GM19455 (cell line): ENCODE measurements at regions not wholly inside any gene's neighbourhood (a gene's known extent, or its start where the extent isn't known, plus 50 kb on each side); places are given as distances from the start of the nearest gene placed in this dataset.

Source experiments
- ATAC-seq: cut with Tn5 transposase; IDR thresholded peaks from one replicate; pipeline ENCODE4 v1.9.1; 2021; ENCODE audit not compliant: unreplicated experiment

- no peak for ATAC-seq
Observed at GRCh38 chr21:17987382-17988101, 168.4 kb upstream of the C21orf91 start.

GRCh38 chr21:17981060-17981740 lies 162.0 kb upstream of the C21orf91 start:
- ATAC-seq: no peak

GRCh38 chr21:17979763-17980162 lies 160.6 kb upstream of the C21orf91 start:
- ATAC-seq: no peak

DNA sequence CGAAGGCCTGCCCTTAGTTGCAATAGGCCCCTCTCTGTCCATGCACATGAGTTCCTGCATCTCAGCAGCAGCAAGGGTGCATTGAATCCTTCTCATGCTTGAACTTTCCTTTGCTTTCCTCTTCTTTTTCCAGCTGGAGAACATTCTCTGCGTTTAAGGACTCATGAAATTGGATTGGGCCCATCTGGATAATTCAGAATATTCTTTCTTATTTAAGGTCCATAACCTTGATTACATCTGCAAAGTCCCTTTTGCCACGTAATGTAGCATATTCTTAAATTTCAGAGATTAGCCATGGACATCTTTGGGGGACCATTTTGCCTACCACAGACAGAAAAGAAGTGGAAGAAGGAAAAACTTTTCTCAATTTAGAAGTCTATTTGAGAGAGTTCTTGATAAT lies 159.7 kb upstream of the C21orf91 start:
- no peak for ATAC-seq

DNA sequence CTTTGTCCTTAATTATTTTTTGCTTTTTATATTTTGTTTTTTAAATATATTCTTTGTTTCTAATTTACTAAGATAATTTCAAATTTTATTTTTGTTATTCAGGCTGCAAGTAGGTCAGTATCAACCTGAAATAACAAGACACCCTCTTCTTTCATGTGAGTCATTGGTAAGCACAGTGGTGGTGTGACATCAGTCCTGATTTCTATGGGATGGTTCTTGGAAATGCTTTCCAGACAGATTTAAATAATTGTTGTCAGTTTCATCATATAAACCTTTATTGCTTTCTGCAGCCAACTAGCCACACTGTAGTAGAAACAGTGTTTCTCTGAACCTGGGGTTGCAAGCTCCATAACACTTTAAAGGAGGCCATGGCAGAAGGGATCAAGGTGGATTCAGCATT lies 157.5 kb upstream of the C21orf91 start:
- ATAC-seq: no peak

DNA sequence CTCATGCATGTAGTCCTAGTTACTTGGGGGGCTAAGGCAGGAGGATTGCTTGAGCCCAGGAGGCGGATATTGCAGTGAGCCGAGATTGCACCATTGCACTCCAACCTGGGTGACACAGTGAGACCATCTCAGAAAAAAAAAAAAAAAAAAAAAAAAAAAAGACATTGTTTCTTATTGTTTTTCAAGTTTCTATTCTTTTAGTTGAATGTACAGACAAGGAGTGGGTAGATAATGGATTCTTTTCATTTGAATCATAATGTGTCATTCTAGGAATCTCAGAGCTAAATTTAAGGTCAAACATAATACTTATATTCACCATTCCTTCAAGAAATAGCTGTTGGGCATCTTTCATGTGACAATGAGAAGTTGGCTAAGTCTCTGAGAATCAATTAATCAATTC lies 157.0 kb upstream of the C21orf91 start:
- no peak for ATAC-seq

DNA sequence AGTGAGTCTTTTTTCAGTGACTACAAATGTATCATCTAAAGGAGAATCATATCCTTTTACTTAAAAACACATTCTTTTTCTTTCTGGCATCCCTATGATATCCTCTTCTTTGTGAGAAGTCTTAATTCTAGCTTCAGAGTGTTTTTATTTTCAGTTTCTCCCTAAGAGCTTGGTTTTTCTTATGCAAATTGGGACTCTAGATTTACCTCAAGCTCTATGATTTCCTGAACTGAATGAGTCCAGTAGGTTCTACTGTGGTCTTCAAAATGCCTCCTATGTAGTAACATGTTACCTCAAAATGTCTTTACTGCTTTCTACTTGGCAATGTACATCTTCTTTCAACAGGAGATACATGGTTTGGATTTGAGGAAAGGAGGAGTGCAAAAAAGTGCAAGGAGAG lies 148.2 kb upstream of the C21orf91 start:
- no peak for ATAC-seq

- no peak for ATAC-seq
Observed at GRCh38 chr21:17964716-17965115, 145.6 kb upstream of the C21orf91 start.

DNA sequence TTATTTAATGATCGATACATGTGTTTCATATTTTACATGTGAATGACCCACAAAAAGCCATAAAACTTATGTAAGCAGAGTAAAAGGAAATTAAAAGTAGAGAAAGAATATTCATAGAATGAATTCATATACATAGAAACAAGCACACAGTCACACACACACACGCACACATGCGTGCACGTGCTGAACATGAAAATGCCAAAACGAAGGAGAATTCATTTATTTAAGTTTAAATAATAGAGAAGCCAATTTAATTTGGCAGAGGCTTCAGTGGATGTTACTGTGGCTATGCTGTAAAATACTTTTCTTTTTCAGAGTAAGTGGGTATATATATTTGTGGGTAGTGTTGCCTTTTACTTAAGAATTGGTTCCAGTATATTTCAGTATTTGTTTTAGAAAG lies 145.0 kb upstream of the C21orf91 start:
- ATAC-seq: no peak

DNA sequence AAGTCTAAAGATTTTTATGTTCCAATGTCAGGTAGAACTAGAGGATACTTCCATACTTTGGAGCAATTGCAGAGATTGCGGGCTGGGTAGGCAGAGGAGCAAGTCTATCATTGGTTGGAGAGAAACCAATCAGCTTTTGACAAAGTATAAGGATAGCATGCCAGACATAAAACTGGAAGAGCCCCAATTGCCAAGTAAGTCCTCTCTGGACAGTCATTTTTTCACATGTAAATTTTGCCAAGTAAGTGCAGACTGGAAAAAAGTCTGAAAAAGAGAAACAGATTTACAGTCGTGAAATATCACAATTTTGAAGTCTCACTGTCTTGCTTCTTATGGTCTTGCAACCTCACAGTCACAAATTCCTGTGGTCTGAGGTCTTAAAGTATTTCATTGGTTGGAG lies 131.4 kb upstream of the C21orf91 start:
- no peak for ATAC-seq

DNA sequence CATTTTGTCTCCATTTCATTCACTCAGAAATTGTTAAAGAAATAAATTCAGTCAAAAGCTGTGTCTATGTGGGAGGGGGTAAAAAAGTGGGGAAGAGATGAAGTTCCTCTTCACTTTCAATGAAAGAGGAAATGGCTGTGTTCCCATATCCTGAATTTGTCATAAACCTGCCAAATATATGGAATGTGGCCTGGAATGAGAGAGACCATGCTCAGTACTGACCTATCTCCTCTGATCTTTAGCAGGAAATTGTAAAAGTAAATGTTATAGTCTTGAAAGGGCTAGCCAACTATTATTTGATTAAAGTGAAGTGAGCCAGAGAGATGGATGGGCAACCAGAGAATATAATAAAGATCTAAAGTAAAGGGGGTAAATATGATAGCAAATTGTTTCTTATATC lies 130.3 kb upstream of the C21orf91 start:
- no peak for ATAC-seq

DNA sequence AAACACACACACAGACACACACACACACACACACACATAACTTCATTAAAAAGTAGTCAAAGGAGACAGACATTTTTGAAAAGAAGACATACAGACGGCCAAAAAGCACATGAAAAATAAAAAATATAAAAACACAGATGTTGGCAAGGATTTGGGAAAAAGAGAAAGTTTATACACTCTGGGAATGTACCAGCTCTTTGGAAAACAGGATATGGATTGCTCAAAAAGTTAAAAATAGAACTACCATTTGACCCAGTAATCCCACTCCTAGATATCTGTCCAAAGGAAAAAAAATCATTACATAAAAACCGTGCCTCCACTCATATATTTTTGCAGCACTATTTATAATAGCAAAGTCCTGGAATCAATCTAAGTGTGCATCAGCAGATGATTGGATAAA lies 128.4 kb upstream of the C21orf91 start:
- no peak for ATAC-seq

- ATAC-seq: no peak
Observed at GRCh38 chr21:17931080-17931479, 111.9 kb upstream of the C21orf91 start.

- ATAC-seq: no peak
Observed at GRCh38 chr21:17930093-17930492, 110.9 kb upstream of the C21orf91 start.

- no peak for ATAC-seq
Observed at GRCh38 chr21:17929510-17929909, 110.4 kb upstream of the C21orf91 start.

DNA sequence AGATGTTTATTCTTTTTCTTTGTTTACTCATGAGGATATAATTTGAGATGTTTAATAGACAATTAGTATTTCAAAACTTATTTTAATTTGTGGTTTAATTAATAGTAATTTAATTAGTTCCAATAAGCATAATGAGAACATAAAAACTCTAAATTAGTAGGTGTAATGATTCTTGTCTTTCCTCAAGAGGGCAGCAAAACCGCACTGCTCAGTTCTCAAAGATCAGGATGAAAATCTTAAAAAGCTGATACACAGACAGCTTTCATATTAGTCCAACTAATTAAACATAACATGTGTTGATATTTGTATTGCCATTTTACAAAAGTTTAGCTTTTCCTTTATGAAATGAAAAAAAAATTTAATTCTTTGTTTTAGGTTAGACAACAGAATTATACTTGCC lies 106.7 kb upstream of the C21orf91 start:
- ATAC-seq: no peak

GRCh38 chr21:17925000-17925610 lies 105.9 kb upstream of the C21orf91 start:
- ATAC-seq: peak; percentile 96

DNA sequence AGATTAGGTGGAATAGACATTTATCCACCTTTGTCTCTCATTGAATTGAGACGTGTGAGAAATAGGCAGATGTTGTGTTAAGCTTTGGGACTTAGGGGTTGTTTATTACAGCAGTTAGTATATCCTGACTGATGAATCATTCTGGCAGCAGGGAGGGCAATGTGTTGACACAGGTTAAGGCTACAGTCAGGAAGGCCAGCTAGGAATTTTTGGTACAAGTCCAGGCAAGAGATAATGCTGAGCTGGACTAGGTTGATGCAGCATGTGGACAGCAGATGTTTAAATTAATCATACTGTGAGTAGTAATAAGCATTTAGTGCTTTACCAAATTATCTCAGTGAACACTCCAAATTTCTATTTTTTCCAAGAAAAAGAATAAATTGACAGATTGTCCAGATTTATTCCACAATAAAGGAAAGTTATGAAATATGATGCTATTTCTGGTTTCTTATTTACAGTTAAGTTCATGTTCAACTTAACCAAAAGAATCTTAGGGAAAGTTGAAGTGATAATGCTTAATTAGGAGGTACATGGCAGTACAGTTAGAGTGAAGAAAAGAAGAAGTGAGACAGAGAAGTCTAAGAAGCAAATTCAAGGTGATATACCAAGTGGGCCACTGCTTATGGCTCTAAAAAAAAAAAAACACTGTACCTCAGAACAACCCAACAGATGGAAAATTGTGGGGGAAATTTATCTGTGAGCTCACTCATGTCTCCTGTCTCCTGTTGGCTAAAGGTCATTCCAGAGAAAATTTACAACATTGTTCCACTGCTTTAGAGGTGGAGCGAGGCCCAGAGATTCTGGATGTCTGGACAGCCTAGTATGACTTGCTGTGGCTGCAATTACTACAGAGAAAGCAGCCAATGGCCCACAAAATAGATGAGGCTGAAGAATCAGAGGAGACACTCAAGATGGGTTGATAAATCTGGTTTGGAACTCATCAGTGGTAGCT lies 102.7 kb upstream of the C21orf91 start:
- no peak for ATAC-seq

- ATAC-seq: no peak
Observed at GRCh38 chr21:17915976-17916375, 96.8 kb upstream of the C21orf91 start.

GRCh38 chr21:17911628-17912027 lies 92.5 kb upstream of the C21orf91 start:
- ATAC-seq: no peak

DNA sequence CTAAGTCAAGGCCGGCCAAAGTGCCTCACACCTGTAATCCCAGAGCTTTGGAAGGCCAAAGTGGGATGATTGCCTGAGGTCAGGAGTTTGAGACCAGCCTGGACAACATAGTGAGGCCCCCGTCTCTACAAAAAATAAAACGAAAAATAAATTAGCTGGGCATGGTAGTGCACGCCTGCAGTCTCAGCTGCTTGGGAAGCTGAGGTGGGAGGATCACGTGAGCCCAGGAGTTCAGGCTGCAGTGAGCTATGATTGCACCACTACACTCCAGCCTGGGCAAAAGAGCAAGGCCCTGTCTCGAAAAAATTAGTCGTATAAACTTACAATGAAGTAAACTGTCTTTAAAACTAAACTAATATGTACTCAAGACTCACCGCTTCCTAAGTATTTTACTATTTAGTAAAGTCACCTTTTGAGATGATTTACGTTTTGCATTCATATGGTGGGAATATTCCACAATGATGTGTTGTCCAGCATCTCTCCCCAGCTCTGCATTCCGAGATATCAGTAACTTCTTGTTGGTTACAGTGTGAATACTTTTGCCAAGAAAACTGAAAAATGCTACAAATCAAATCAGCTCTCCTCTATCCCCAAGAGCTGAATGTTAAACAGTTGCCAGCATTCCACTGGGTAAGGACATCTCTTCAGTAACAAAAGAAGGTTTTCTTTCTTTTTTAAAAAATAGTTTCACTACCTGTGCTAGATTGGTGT lies 84.9 kb upstream of the C21orf91 start:
- ATAC-seq: no peak
